ENCODE measurements at regions not wholly inside any gene's neighbourhood (a gene's known extent, or its start where the extent isn't known, plus 50 kb on each side); places are given as distances from the start of the nearest gene placed in this dataset.

- H3K4me3 Mint-ChIP-seq = no peak overlapping the region
- no peaks in the 10 kb centered on the region for H3K9me3 Mint-ChIP-seq (ENCODE audit: insufficient read depth)
- POLR2A ChIA-PET = no interaction called here
- ATAC-seq (no peak), DNase-seq (no peak)
- peaks cover 8% of the 10 kb centered on the region for H3K27me3 Mint-ChIP-seq (ENCODE audit: low read depth)
- CTCF ChIA-PET = no interaction called here
- H3K4me1 Mint-ChIP-seq (ENCODE audit: low read depth) = no peaks in the 10 kb centered on the region
- no peak overlapping the region for H3K27ac Mint-ChIP-seq
- H3K36me3 Mint-ChIP-seq (ENCODE audit: low read depth) = no peaks in the 10 kb centered on the region
These were observed 86.0 kb downstream of the RASSF10 start for GRCh38 chr11:13094930-13095687.

GRCh38 chr11:13098063-13098462 lies 88.9 kb downstream of the RASSF10 start:
- no peak overlapping the region for H3K27ac Mint-ChIP-seq
- H3K36me3 Mint-ChIP-seq (ENCODE audit: low read depth) = no peaks in the 10 kb centered on the region
- peaks cover 9% of the 10 kb centered on the region for H3K27me3 Mint-ChIP-seq (ENCODE audit: low read depth)
- ATAC-seq = no peak
- H3K4me3 Mint-ChIP-seq = no peak overlapping the region
- CTCF ChIA-PET = no interaction called here
- H3K9me3 Mint-ChIP-seq (ENCODE audit: insufficient read depth) = no peaks in the 10 kb centered on the region
- no peak for DNase-seq
- POLR2A ChIA-PET = no interaction called here
- H3K4me1 Mint-ChIP-seq (ENCODE audit: low read depth) = no peaks in the 10 kb centered on the region

- no peak overlapping the region for H3K4me3 Mint-ChIP-seq
- POLR2A ChIA-PET = no interaction called here
These were observed 89.6 kb downstream of the RASSF10 start for GRCh38 chr11:13098616-13099289.

GRCh38 chr11:13101644-13102512 lies 92.8 kb downstream of the RASSF10 start:
- ATAC-seq = no peak
- Mint-ChIP-seq H3K27me3 (ENCODE audit: low read depth) (peaks cover 17% of the 10 kb centered on the region), H3K4me1 (ENCODE audit: low read depth) (no peaks in the 10 kb centered on the region), H3K9me3 (ENCODE audit: insufficient read depth) (no peaks in the 10 kb centered on the region), H3K36me3 (ENCODE audit: low read depth) (no peaks in the 10 kb centered on the region), H3K27ac (no peak overlapping the region), H3K4me3 (no peak overlapping the region)
- DNase-seq = no peak
- ChIA-PET POLR2A (no interaction called here), CTCF (no interaction called here)

More at GRCh38 chr11:13098616-13099289, 89.6 kb downstream of the RASSF10 start:
- DNase-seq (no peak), ATAC-seq (no peak)
- Mint-ChIP-seq H3K4me1 (ENCODE audit: low read depth) (no peaks in the 10 kb centered on the region), H3K36me3 (ENCODE audit: low read depth) (no peaks in the 10 kb centered on the region), H3K9me3 (ENCODE audit: insufficient read depth) (no peaks in the 10 kb centered on the region), H3K27me3 (ENCODE audit: low read depth) (peaks cover 9% of the 10 kb centered on the region), H3K27ac (no peak overlapping the region)
- CTCF ChIA-PET = no interaction called here

GRCh38 chr11:13102513-13102840 lies 93.4 kb downstream of the RASSF10 start:
- CTCF ChIA-PET = no interaction called here
- Mint-ChIP-seq H3K9me3 (ENCODE audit: insufficient read depth) (no peaks in the 10 kb centered on the region), H3K4me1 (ENCODE audit: low read depth) (no peaks in the 10 kb centered on the region), H3K27ac (no peak overlapping the region), H3K36me3 (ENCODE audit: low read depth) (no peaks in the 10 kb centered on the region), H3K27me3 (ENCODE audit: low read depth) (peaks cover 21% of the 10 kb centered on the region), H3K4me3 (no peak overlapping the region)
- POLR2A ChIA-PET = no interaction called here
- ATAC-seq = no peak
- DNase-seq = no peak

- ChIA-PET POLR2A (no interaction called here), CTCF (no interaction called here)
- H3K27ac Mint-ChIP-seq = no peak overlapping the region
- H3K4me3 Mint-ChIP-seq = no peak overlapping the region
- H3K4me1 Mint-ChIP-seq (ENCODE audit: low read depth) = no peaks in the 10 kb centered on the region
- H3K27me3 Mint-ChIP-seq (ENCODE audit: low read depth) = peaks cover 21% of the 10 kb centered on the region
- no peaks in the 10 kb centered on the region for H3K9me3 Mint-ChIP-seq (ENCODE audit: insufficient read depth)
- H3K36me3 Mint-ChIP-seq (ENCODE audit: low read depth) = no peaks in the 10 kb centered on the region
- ATAC-seq = no peak
- no peak for DNase-seq
These were observed 93.9 kb downstream of the RASSF10 start for GRCh38 chr11:13102865-13103539.

GRCh38 chr11:13103962-13104554 lies 94.9 kb downstream of the RASSF10 start:
- H3K4me1 Mint-ChIP-seq (ENCODE audit: low read depth) = no peaks in the 10 kb centered on the region
- peaks cover 24% of the 10 kb centered on the region for H3K27me3 Mint-ChIP-seq (ENCODE audit: low read depth)
- H3K4me3 Mint-ChIP-seq = no peak overlapping the region
- ATAC-seq = no peak
- CTCF ChIA-PET = no interaction called here
- H3K9me3 Mint-ChIP-seq (ENCODE audit: insufficient read depth) = no peaks in the 10 kb centered on the region
- no peaks in the 10 kb centered on the region for H3K36me3 Mint-ChIP-seq (ENCODE audit: low read depth)
- H3K27ac Mint-ChIP-seq = no peak overlapping the region
- POLR2A ChIA-PET = no interaction called here
- DNase-seq = no peak

GRCh38 chr11:13104619-13105236 lies 95.6 kb downstream of the RASSF10 start:
- no peak for ATAC-seq
- Mint-ChIP-seq H3K4me1 (ENCODE audit: low read depth) (no peaks in the 10 kb centered on the region), H3K9me3 (ENCODE audit: insufficient read depth) (no peaks in the 10 kb centered on the region), H3K36me3 (ENCODE audit: low read depth) (no peaks in the 10 kb centered on the region), H3K27ac (no peak overlapping the region), H3K4me3 (no peak overlapping the region), H3K27me3 (ENCODE audit: low read depth) (peaks cover 26% of the 10 kb centered on the region)
- DNase-seq = no peak
- CTCF ChIA-PET = no interaction called here
- POLR2A ChIA-PET = no interaction called here

- no peak for DNase-seq
- H3K27ac Mint-ChIP-seq = no peak overlapping the region
- no peak overlapping the region for H3K4me3 Mint-ChIP-seq
- H3K9me3 Mint-ChIP-seq (ENCODE audit: insufficient read depth) = no peaks in the 10 kb centered on the region
- no peaks in the 10 kb centered on the region for H3K4me1 Mint-ChIP-seq (ENCODE audit: low read depth)
- peaks cover 26% of the 10 kb centered on the region for H3K27me3 Mint-ChIP-seq (ENCODE audit: low read depth)
- POLR2A ChIA-PET = no interaction called here
- ATAC-seq = no peak
- CTCF ChIA-PET = no interaction called here
- no peaks in the 10 kb centered on the region for H3K36me3 Mint-ChIP-seq (ENCODE audit: low read depth)
These were observed 96.2 kb downstream of the RASSF10 start for GRCh38 chr11:13105237-13105844.

GRCh38 chr11:13107544-13108044 lies 98.5 kb downstream of the RASSF10 start:
- no peak for ATAC-seq
- no peak for DNase-seq
- Mint-ChIP-seq H3K4me3 (no peak overlapping the region), H3K27ac (no peak overlapping the region), H3K9me3 (ENCODE audit: insufficient read depth) (no peaks in the 10 kb centered on the region), H3K4me1 (ENCODE audit: low read depth) (no peaks in the 10 kb centered on the region), H3K36me3 (ENCODE audit: low read depth) (no peaks in the 10 kb centered on the region), H3K27me3 (ENCODE audit: low read depth) (peaks cover 26% of the 10 kb centered on the region)
- CTCF ChIA-PET = no interaction called here
- POLR2A ChIA-PET = no interaction called here

GRCh38 chr11:13108416-13108815 lies 99.3 kb downstream of the RASSF10 start:
- Mint-ChIP-seq H3K27ac (no peak overlapping the region), H3K4me1 (ENCODE audit: low read depth) (no peaks in the 10 kb centered on the region), H3K9me3 (ENCODE audit: insufficient read depth) (no peaks in the 10 kb centered on the region), H3K27me3 (ENCODE audit: low read depth) (peaks cover 24% of the 10 kb centered on the region), H3K4me3 (no peak overlapping the region), H3K36me3 (ENCODE audit: low read depth) (no peaks in the 10 kb centered on the region)
- no peak for DNase-seq
- no peak for ATAC-seq
- CTCF ChIA-PET = no interaction called here
- POLR2A ChIA-PET = no interaction called here
